HG02840 (cell line): ENCODE measurements at regions not wholly inside any gene's neighbourhood (a gene's known extent, or its start where the extent isn't known, plus 50 kb on each side); places are given as distances from the start of the nearest gene placed in this dataset.
"Not testable (repeated sequence)": the region's sequence is repeated elsewhere in the genome, so short reads cannot be mapped to it uniquely, and the experiment has no call there.

Experiments used
- ATAC-seq: cut with Tn5 transposase; IDR thresholded peaks from one replicate; pipeline ENCODE4 v1.9.1; 2021; ENCODE audit warnings: mild to moderate bottlenecking, moderate library complexity, moderate number of reproducible peaks; ENCODE audit not compliant: unreplicated experiment, low FRiP score

DNA sequence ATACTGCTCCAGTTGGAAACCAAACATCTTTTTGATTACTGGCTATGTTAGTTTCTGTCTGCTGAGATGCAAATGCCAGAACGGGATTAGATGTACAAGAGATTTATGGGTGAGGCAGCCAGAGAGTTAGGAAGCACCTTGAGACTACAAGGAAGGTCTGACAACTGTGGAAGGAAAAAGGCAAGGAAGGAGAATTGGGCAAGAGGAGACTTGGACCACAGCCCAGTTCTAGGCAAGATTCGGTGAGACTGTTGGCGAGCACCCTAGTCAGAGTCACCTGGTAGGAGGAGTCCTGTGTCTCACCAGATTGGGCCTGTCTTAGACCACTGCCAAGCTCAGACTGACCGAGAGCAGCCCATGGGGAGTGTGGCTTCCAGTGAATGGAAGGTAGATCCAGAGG lies 91.8 kb upstream of the F13A1 start:
- ATAC-seq, result no peak

GRCh38 chr6:6412700-6413099 lies 92.2 kb upstream of the F13A1 start:
- no peak for ATAC-seq

DNA sequence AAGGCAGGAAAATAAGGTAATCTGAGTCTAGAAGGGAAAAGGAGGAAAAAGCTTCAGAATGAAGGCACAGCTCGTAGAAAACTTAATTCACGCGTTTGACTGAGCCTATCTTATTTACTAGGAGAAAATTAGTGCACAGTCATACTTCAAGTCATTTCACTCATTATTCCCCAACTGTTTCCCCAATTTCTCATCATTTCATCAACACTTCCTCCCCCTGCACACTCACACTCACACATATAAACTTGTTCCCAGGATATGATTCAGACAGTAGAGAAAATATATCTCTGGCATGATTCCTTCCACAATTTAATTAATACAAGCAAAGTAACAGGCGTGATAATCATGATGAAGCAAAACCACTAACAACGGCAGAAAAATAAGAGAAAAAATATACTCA lies 94.5 kb upstream of the F13A1 start:
- ATAC-seq, result no peak

DNA sequence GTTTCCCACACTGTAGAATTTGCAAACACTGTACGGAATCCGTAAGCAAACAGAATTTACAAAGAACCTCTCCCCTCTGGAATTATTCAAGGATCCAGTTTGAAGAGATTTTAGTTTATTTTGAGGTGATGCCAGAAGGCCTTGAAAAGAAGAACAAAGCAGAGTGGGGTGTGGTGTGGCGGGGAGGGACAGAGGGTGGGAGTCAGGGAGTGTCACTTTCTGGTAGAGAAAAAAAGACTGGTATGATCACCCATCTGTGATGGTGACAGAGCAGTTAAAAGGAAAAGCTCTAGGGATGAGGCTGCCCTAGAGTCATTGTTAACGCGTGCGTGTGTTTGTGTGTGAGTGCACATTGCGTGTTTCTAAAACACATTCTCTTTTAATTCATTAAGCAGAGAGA lies 97.0 kb upstream of the F13A1 start:
- no peak for ATAC-seq

GRCh38 chr6:6418421-6418820 lies 98.0 kb upstream of the F13A1 start:
- no peak for ATAC-seq

DNA sequence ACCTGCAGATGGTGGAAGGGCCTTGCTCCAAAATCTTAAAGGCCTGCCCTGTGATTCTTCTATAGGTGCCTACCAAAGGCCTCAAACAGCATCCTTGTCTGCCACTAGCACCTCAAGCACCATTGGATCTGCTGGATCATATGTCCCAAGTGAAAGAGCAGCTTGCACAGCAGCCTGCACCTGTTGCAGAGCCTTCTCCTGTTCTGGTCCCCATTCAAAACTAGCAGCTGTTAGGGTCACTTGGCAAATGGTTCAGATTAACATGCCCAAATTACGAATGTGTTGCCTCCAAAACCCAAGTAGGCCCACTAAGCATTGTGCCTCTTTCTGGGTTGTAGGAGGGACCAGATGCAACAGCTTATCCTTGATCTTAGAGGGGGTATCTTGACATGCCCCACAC lies 99.6 kb upstream of the F13A1 start:
- no peak for ATAC-seq

GRCh38 chr6:6434151-6434550 lies 113.7 kb upstream of the F13A1 start:
- no peak for ATAC-seq

DNA sequence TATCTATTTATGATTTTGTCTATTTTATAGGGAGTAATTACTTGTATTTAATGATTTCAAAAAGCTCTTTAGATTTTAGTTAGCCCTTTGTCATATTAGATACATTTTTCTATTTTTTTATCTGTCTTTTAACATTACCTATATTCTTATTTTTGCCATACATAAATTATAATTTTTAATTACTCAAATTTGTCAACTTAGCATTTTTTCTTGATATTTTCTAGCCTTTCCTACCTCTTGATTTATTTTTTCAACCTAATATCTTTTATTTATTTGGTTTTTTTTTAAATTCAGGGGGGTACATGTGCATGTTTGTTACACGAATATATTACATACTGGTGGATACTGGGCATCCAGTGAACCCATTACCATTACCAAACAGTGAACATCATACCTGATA lies 114.3 kb upstream of the F13A1 start:
- no peak for ATAC-seq

GRCh38 chr6:6436366-6436765 lies 115.9 kb upstream of the F13A1 start:
- ATAC-seq, result no peak

DNA sequence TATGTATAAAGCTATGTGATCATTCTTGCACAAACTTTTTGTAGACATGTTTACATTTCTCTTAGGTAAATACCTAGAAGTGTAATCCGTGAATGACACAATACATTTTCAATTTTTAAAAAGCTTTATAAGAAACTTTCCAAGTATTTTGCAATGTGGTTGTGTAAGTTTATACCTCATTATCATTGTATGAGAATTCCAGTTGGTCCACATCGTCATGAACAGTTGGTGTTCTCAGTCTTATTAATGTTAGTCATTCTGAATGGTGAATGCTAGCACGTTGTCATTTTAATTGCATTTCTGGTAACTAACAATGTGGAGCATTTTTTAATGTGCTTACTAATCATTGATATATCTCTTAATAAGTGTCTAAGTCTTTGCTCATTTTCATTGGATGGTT lies 116.5 kb upstream of the F13A1 start:
- ATAC-seq, result no peak

DNA sequence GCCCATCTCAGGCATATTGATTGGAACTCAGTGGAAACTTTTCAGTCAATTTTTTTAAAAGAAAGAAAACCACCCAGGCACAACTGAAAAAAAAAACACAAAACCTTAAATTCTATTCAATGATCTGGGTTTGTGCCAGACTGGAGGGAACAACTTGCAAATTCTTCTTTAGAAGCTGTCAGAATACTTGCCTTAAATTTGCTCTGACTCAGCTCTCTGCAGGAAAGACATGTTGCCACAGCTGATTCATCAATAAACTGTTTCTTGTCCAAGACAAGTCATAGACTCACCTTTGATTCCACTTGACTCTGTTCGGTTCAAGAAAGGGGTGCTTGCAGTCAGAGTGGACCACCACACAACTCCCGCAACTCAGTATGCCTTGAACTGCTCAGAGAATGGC lies 117.8 kb upstream of the F13A1 start:
- ATAC-seq, result no peak

DNA sequence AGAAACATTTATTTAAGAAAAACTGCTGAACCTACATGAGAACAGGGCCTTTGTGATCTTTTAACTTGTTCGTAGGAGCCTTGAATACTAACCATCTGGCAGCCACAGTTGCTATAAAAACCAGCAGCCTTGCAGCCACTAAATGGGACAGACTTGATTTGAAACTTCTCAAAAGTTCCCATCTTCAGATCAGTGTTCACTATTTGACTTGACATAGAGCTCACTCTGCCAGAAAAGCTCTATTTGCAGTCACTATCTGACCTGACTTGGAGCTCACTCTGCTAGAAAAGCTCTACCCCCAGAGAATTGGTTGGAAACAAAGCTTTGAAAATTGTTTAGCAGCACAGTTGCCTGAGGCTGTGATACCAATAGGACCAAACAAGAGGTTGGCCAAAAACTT lies 119.3 kb upstream of the F13A1 start:
- no peak for ATAC-seq

DNA sequence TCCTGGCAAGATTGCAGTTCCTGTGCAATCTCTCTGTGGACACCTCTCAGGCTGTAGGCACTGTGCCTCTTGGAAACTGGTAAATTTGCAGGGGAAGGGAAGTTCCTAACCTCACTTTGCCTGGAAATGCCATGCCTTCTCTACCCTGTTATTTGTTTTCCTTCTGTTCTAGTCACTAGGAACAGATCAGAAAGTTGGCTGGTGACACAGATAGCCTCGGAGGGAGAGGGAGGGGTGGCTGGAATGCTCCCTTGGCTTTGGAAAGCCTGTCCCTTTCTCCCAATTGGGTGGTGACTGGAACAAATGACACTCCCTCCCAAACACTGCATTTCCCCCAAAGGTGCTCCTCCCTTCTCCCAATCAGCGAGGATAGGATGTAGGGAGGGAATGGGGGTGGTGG lies 131.5 kb upstream of the F13A1 start:
- no peak for ATAC-seq

GRCh38 chr6:6453186-6453585 lies 132.7 kb upstream of the F13A1 start:
- no peak for ATAC-seq

DNA sequence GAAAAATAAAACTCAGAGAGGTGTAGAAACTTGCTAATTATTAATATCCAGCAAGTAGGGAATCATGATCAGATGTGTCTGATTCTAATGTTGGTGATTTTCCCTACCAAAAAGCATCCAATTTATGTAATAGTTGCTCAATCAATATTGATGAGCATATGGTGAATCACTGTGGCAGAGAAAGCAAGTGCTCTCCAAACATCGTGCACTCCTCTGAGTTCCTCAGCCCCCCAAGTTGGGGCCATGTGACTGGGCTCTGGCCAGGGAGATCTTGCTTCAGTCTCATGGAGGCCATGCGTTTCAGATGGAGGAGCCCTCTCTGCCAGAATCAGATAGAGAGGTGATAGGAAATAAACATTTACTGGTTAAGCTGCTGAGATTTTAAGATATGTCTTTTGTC lies 133.2 kb upstream of the LY86 start:
- ATAC-seq, result no peak

- ATAC-seq, result no peak
Observed at GRCh38 chr6:6458172-6458571, 130.3 kb upstream of the LY86 start.

DNA sequence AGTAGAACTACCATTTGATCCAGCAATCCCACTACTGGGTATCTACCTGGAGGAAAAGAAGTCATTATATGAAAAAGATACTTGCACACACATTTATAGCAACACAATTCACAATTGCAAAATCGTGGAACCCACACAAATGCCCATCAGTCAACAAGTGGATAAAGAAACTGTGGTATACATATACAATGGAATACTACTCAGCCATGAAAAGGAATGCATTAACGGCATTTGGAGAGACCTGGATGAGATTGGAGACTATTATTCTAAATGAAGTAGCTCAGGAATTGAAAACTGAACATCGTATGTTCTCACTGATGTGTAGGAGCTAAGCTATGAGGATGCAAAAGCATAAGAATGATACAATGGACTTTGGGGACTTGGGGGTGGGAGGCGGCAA lies 128.6 kb upstream of the LY86 start:
- ATAC-seq, result not testable (repeated sequence)

DNA sequence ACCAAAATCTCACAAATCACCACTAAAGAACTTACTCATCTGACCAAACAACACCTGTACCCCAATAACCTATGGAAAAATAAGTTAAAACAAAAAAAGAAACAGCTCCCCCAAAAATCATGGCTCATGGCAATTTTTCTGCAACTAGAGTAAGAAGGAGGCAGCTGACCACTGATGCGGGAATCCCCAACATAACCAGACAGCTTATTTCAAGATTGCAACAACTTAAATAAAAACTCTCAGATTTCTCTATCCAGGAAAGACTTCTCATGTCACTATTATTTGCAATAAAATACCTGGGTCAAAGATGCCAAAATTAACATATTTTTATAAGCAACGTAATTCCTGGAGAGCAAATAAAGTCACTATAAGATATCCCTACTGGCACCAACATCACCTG lies 128.1 kb upstream of the LY86 start:
- ATAC-seq, result no peak

DNA sequence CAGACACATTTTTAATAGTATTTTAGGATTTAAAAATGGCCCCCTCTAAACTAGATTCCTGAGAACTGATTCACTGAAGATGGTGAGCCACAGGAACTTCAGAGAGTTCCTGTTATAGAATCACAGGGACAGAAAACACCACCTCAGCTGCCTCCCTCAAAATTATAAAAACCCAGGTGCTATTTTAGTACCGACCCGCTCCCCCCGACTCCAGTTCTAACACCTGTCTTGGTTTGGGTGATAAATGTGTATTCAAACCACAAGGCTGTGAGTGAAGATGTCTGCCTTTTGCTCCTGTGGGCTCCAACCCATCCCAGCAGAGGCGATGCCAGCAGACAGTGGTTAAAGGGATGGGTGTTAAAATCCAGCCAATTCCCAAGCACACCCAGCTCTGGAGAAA lies 127.4 kb upstream of the LY86 start:
- ATAC-seq, result no peak

- no peak for ATAC-seq
Observed at GRCh38 chr6:6466967-6467761, 121.4 kb upstream of the LY86 start.

- no peak for ATAC-seq
Observed at GRCh38 chr6:6469074-6469473, 119.4 kb upstream of the LY86 start.

GRCh38 chr6:6470123-6470522 lies 118.4 kb upstream of the LY86 start:
- no peak for ATAC-seq

DNA sequence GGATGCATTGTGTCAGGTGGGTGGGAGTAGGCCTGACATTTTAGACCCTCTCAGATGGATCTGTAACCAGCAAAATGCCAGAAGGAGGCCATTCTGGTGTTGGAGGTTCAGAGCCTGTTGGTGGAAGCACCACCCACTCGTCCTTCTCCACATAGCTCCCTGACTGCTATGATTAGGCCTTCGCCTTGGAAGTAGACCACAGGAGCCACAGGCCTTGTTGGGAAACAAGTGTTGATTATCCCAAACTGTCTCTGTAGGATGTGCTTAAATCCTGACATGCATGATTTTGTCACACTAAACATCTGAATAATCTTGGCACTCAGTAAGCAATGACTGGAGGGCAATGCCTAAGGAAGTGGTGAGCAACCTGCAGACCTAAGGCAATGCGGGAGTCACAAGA lies 117.2 kb upstream of the LY86 start:
- no peak for ATAC-seq
